PC-3 (cell line): ENCODE measurements at regions not wholly inside any gene's neighbourhood (a gene's known extent, or its start where the extent isn't known, plus 50 kb on each side); places are given as distances from the start of the nearest gene placed in this dataset.
A peak's percentile ranks its signal among the peaks of the same experiment; 100 is the strongest.

Source experiments
- ATAC-seq: fragments of 200-7000 bp; cut with Tn5 transposase; 2 replicates; pipeline ENCODE4 v1.9.1; 2020; ENCODE audit warnings: mild to moderate bottlenecking, moderate library complexity
- BruUV-seq: library from RNA; stranded (reverse); fragments of 400-500 nt; replicated peaks from 2 replicates; lab custom pipeline; 2021; lab: Mats Ljungman, UMichigan
- CTCF ChIA-PET: fragments of 300-600 bp; sonication (Branson Sonifier 250); formaldehyde crosslinking; loops from one replicate; lab custom pipeline; 2022; ENCODE audit warnings: antibody characterized with exemption; lab: Charles Lee
- POLR2A ChIA-PET: fragments of 300-600 bp; sonication (Branson Sonifier 250); formaldehyde crosslinking; loops from one replicate; lab custom pipeline; 2022; ENCODE audit warnings: antibody characterized with exemption; ENCODE audit not compliant: unreplicated experiment; lab: Charles Lee
- DNase-seq: peaks from one replicate; pipeline ENCODE4 v3.0.0-alpha.2; 2015
- H2AFZ ChIP-seq: fragments of 300-600 bp; sonication (generic); 2 replicates; pipeline ENCODE4 v1.6.0; 2016; ENCODE audit warnings: antibody characterized with exemption, low read length
- H3F3A ChIP-seq: fragments of 300-600 bp; sonication (generic); one replicate; pipeline ENCODE4 v1.6.0; 2017; ENCODE audit warnings: antibody characterized with exemption, low read length, control low read depth, mild to moderate bottlenecking; ENCODE audit not compliant: unreplicated experiment
- H3K27ac ChIP-seq: fragments of 300-600 bp; sonication (generic); 2 replicates; pipeline ENCODE4 v1.5.1; 2016; ENCODE audit warnings: mild to moderate bottlenecking, low read length
- H3K27me3 ChIP-seq: fragments of 300-600 bp; sonication (generic); 2 replicates; pipeline ENCODE4 v1.6.1; 2016; ENCODE audit warnings: low read length, mixed read lengths
- H3K36me3 ChIP-seq: fragments of 300-600 bp; sonication (generic); 2 replicates; pipeline ENCODE4 v1.6.1; 2016; ENCODE audit warnings: low read depth, mixed run types, low read length, mixed read lengths
- H3K4me1 ChIP-seq: fragments of 300-600 bp; sonication (generic); 2 replicates; pipeline ENCODE4 v1.5.1; 2016; ENCODE audit warnings: low read length; ENCODE audit not compliant: insufficient read depth
- H3K4me2 ChIP-seq: fragments of 300-600 bp; sonication (generic); 2 replicates; pipeline ENCODE4 v1.6.0; 2016; ENCODE audit warnings: low read length
- H3K4me3 ChIP-seq: fragments of 300-600 bp; sonication (generic); 2 replicates; pipeline ENCODE4 v1.5.1; 2016; ENCODE audit warnings: mild to moderate bottlenecking, low read length, mixed read lengths
- H3K79me2 ChIP-seq: fragments of 300-600 bp; sonication (generic); 2 replicates; pipeline ENCODE4 v1.6.1; 2017; ENCODE audit warnings: low read length, mixed read lengths
- H3K9ac ChIP-seq: fragments of 300-600 bp; sonication (generic); 2 replicates; pipeline ENCODE4 v1.6.0; 2016; ENCODE audit warnings: mild to moderate bottlenecking, low read length
- H3K9me2 ChIP-seq: fragments of 300-600 bp; sonication (generic); replicated peaks from 2 replicates; pipeline ENCODE4 v1.6.1; 2016; ENCODE audit warnings: mixed run types, low read length, mixed read lengths
- H3K9me3 ChIP-seq: fragments of 300-600 bp; sonication (generic); 2 replicates; pipeline ENCODE4 v1.6.1; 2016; ENCODE audit warnings: low read length, mixed read lengths
- H4K20me1 ChIP-seq: fragments of 300-600 bp; sonication (generic); 2 replicates; pipeline ENCODE4 v1.6.1; 2016; ENCODE audit warnings: low read length, mixed read lengths
- EZH2 ChIP-seq: fragments of 300-600 bp; sonication (generic); IDR thresholded peaks from one replicate; pipeline ENCODE4 v1.6.1; 2017; ENCODE audit warnings: antibody characterized with exemption, mild to moderate bottlenecking, low read length; ENCODE audit not compliant: unreplicated experiment
- EZH2phosphoT487 ChIP-seq: fragments of 300-600 bp; sonication (generic); IDR thresholded peaks from 2 replicates; pipeline ENCODE4 v1.6.1; 2018; ENCODE audit warnings: mild to moderate bottlenecking, antibody characterized with exemption, low read length, borderline replicate concordance
- intact Hi-C: fragments of 100-400 bp; cut with micrococcal nuclease; formaldehyde crosslinking; loops from 2 replicates; pipeline ENCODE4 v1.9.0; 2023
- TF ChIP-seq, protein P1 (sequence below): fragments of 300-600 bp; sonication (generic); conservative IDR thresholded peaks from 2 replicates; pipeline ENCODE4 v1.5.1; 2017; ENCODE audit warnings: antibody characterized with exemption, low read depth, mild to moderate bottlenecking, low read length

DNA sequence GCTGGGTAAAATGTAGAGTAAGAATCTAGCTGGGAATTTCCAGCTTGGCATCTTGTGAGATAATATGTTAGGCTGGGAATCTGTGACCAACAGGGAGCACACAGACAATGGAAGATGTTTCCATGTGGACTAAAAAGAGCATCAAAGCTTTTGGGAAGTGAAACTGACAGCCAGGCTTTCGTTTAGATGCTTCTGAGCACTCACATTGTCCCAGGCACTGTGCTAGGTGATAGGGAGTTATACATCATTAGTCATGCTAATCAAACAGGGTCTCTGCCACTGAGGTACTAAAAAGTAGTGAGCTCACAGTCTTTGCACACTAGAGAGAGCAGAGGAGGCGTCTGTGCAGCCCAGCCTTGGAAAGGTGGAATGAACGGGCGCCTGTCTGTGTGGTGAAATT, 101.9 kb upstream of the SCOC start:
- Histone ChIP-seq H3K4me3 (no peak overlapping the region), H3K4me1 (peaks cover 18% of the 10 kb centered on the region), H4K20me1 (no peaks in the 10 kb centered on the region), H3K36me3 (no peaks in the 10 kb centered on the region), H3K4me2 (peak overlapping the region; percentile 51), H3K27ac (no peak overlapping the region), H3F3A (peaks cover 1% of the 10 kb centered on the region), H3K27me3 (no peaks in the 10 kb centered on the region), H3K9ac (no peak overlapping the region), H3K9me3 (no peaks in the 10 kb centered on the region), H3K9me2 (no peaks in the 10 kb centered on the region), H3K79me2 (no peaks in the 10 kb centered on the region), H2AFZ (no peak overlapping the region)
- TF ChIP-seq EZH2phosphoT487, result no peak
- no peak for TF ChIP-seq EZH2
- TF ChIP-seq, protein P1, sequence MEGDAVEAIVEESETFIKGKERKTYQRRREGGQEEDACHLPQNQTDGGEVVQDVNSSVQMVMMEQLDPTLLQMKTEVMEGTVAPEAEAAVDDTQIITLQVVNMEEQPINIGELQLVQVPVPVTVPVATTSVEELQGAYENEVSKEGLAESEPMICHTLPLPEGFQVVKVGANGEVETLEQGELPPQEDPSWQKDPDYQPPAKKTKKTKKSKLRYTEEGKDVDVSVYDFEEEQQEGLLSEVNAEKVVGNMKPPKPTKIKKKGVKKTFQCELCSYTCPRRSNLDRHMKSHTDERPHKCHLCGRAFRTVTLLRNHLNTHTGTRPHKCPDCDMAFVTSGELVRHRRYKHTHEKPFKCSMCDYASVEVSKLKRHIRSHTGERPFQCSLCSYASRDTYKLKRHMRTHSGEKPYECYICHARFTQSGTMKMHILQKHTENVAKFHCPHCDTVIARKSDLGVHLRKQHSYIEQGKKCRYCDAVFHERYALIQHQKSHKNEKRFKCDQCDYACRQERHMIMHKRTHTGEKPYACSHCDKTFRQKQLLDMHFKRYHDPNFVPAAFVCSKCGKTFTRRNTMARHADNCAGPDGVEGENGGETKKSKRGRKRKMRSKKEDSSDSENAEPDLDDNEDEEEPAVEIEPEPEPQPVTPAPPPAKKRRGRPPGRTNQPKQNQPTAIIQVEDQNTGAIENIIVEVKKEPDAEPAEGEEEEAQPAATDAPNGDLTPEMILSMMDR, result no peak
- ATAC-seq (peak; percentile 37), DNase-seq (peak; percentile 39)
- intact Hi-C loops, result no loop called here
- no TSS peak for BruUV-seq
- ChIA-PET CTCF (no interaction called here), POLR2A (interaction anchor here (0.6 kb wide), 1 partner anchor 19 kb away, joined by 4 read pairs; no protein-coding TSS in a partner anchor)

DNA sequence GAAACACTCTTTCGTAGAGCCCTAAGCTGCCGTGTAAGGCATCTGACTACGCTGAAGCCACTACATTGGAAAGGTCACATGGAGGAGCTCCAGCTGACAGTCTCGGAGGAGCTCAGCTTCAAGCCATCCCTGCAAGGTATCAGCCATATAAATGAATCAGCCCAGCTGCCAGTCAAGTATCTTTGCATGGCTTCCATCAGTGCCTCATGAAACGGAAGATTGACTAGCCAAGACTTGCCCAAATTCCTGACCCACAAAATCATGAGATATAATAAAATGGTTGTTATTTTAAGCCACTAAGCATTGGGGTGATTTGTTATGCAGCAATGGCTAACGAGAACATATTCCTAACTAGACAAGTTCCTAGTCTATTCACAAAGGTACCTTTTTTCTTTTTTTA, 104.1 kb upstream of the SCOC start:
- BruUV-seq, result no TSS peak
- no peak overlapping the region for H3K4me2 ChIP-seq
- H3K36me3 ChIP-seq, result no peaks in the 10 kb centered on the region
- H3K9me3 ChIP-seq, result no peaks in the 10 kb centered on the region
- H3K9me2 ChIP-seq, result no peaks in the 10 kb centered on the region
- H3K79me2 ChIP-seq, result no peaks in the 10 kb centered on the region
- no peaks in the 10 kb centered on the region for H4K20me1 ChIP-seq
- ChIA-PET POLR2A (no interaction called here), CTCF (no interaction called here)
- no peak overlapping the region for H3K27ac ChIP-seq
- peaks cover 3% of the 10 kb centered on the region for H3F3A ChIP-seq
- no peak overlapping the region for H3K4me3 ChIP-seq
- intact Hi-C loops, result no loop called here
- no peaks in the 10 kb centered on the region for H3K27me3 ChIP-seq
- no peak overlapping the region for H3K9ac ChIP-seq
- no peak for TF ChIP-seq EZH2
- TF ChIP-seq, protein P1, result no peak
- no peak for TF ChIP-seq EZH2phosphoT487
- DNase-seq (no peak), ATAC-seq (no peak)
- H3K4me1 ChIP-seq, result peaks cover 23% of the 10 kb centered on the region
- no peak overlapping the region for H2AFZ ChIP-seq

DNA sequence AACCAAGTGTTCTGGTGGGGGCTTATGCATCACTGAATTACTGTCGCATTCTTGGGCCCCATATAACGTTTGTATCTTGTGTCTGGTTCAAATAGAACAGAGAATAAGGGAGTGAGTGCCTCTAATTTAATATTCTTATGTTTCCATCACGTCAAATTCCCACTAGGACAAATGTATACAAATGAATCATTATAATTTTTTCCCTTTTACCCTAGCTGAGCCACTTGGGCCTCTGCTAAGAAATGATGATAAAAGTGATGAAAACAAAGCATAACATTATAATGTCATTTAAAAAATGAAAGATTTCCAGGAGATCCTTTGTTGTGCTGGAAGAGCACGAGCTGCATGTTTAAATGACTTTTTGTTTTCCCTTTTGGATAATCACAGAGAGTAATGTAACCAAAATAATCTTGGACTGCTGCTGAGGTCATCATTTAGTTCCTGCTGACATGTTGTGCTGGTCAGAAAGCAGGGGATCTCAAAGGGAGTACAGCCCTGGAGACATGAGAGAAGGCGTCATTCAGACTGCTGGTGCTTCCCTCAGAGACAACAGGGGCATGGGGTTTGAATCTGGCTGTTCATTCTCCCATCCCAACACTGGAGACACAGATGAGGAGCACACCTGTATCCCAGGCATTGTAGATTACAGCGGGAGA, 105.1 kb upstream of the SCOC start:
- H3K27me3 ChIP-seq, result no peaks in the 10 kb centered on the region
- H3K4me2 ChIP-seq, result no peak overlapping the region
- ChIA-PET POLR2A (no interaction called here), CTCF (no interaction called here)
- DNase-seq (no peak), ATAC-seq (no peak)
- peaks cover 23% of the 10 kb centered on the region for H3K4me1 ChIP-seq
- H3K79me2 ChIP-seq, result no peaks in the 10 kb centered on the region
- no peaks in the 10 kb centered on the region for H3K36me3 ChIP-seq
- no peaks in the 10 kb centered on the region for H3K9me2 ChIP-seq
- no peak overlapping the region for H3K9ac ChIP-seq
- TF ChIP-seq EZH2phosphoT487 (no peak), EZH2 (no peak)
- TF ChIP-seq, protein P1, result no peak
- H2AFZ ChIP-seq, result no peak overlapping the region
- intact Hi-C loops, result no loop called here
- peaks cover 3% of the 10 kb centered on the region for H3F3A ChIP-seq
- H3K9me3 ChIP-seq, result no peaks in the 10 kb centered on the region
- BruUV-seq, result no TSS peak
- no peak overlapping the region for H3K27ac ChIP-seq
- no peaks in the 10 kb centered on the region for H4K20me1 ChIP-seq
- H3K4me3 ChIP-seq, result no peak overlapping the region
